SU-DHL-6 (cell line): ENCODE measurements at regions not wholly inside any gene's neighbourhood (a gene's known extent, or its start where the extent isn't known, plus 50 kb on each side); places are given as distances from the start of the nearest gene placed in this dataset.

Experiments used
- EZH2phosphoT487 ChIP-seq: fragments of 200-600 bp; sonication (generic), shearing (Covaris generic); conservative IDR thresholded peaks from 2 replicates; pipeline ENCODE4 v1.6.1; 2018; ENCODE audit warnings: mild to moderate bottlenecking, antibody characterized with exemption, low read length, moderate library complexity, mixed read lengths
- TF ChIP-seq, protein P1 (sequence below): fragments of 200-600 bp; sonication (generic); IDR thresholded peaks from one replicate; pipeline ENCODE4 v1.5.1; 2017; ENCODE audit warnings: antibody characterized with exemption, mild to moderate bottlenecking, low read length, moderate library complexity; ENCODE audit not compliant: insufficient read depth, poor library complexity, severe bottlenecking

DNA sequence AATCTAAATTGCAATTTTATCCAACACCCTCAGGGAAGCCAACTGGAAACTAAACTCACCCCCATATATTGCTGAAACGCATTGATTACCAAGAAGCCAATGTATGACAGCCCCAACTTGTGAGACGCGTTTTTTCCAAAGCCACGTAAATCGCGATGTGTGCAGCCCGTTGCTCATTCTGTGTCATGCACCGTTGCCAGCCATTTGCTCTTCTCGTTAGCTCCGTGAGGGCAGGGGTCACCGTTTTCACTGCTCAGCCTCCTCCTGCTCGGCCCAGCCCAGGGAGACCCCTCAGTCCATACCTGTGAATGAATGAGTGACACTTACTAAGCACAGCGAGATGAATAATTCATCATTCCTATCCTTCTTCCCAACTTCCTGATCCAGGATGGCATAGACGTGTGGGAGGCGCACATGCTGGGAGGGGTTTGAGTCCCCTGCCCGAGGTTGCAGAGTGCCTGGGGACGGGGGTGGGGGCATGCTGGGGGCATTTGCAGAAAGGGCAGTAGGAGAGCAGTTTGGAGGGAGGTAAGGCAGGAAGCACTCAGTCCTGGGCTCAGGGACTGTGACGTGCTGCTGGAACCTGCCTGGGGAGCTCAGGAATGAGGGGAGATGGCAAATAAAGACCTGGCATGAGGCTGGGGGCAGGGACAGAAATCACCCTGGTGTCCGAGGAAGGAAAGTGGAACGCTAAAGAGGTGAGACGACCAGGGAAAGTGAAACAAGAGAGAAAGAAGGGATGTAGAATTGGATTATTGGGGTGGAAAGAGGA is 104.2 kb upstream of the SDK1 start:
- TF ChIP-seq, protein P1, sequence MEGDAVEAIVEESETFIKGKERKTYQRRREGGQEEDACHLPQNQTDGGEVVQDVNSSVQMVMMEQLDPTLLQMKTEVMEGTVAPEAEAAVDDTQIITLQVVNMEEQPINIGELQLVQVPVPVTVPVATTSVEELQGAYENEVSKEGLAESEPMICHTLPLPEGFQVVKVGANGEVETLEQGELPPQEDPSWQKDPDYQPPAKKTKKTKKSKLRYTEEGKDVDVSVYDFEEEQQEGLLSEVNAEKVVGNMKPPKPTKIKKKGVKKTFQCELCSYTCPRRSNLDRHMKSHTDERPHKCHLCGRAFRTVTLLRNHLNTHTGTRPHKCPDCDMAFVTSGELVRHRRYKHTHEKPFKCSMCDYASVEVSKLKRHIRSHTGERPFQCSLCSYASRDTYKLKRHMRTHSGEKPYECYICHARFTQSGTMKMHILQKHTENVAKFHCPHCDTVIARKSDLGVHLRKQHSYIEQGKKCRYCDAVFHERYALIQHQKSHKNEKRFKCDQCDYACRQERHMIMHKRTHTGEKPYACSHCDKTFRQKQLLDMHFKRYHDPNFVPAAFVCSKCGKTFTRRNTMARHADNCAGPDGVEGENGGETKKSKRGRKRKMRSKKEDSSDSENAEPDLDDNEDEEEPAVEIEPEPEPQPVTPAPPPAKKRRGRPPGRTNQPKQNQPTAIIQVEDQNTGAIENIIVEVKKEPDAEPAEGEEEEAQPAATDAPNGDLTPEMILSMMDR, result no peak
- TF ChIP-seq EZH2phosphoT487, result no peak
